H1 (cell line): ENCODE measurements at regions not wholly inside any gene's neighbourhood (a gene's known extent, or its start where the extent isn't known, plus 50 kb on each side); places are given as distances from the start of the nearest gene placed in this dataset.

Source experiments
- CTCF ChIA-PET: fragments of 300-600 bp; sonication (Branson Sonifier 250); formaldehyde crosslinking; loops from one replicate; lab custom pipeline; 2021; ENCODE audit not compliant: partially characterized antibody; lab: Charles Lee
- POLR2A ChIA-PET: fragments of 300-600 bp; sonication (Branson Sonifier 250); formaldehyde crosslinking; loops from one replicate; lab custom pipeline; 2021; ENCODE audit warnings: inconsistent platforms; ENCODE audit not compliant: partially characterized antibody; lab: Charles Lee
- DNase-seq, 2 experiments: peaks; one replicate each; pipeline versions ENCODE4 v3.0.0 to v3.0.0-alpha.2; 2010 to 2022; ENCODE audit warnings: low spot score in 2 of 2, low read depth in 1 of 2, mixed read lengths in 1 of 2
- FAIRE-seq: peaks from 2 replicates; lab custom pipeline; 2011; peaks lifted over from hg19 to GRCh38; lab: Jason Lieb, UNC
- H2AFZ ChIP-seq: 2 replicates; pipeline ENCODE4 v1.8.1; 2012; ENCODE audit warnings: low read length, inconsistent platforms
- H2AK5ac ChIP-seq: 2 replicates; pipeline ENCODE4 v1.6.1; 2013; ENCODE audit warnings: low read depth, low read length
- H2BK120ac ChIP-seq: replicated peaks from 2 replicates; pipeline ENCODE3; 2013; ENCODE audit warnings: low read depth, low read length, inconsistent platforms
- H2BK12ac ChIP-seq: 2 replicates; pipeline ENCODE4 v1.6.1; 2013; ENCODE audit warnings: low read depth, low read length
- H2BK15ac ChIP-seq: 2 replicates; pipeline ENCODE4 v1.6.1; 2013; ENCODE audit warnings: low read length
- H2BK20ac ChIP-seq: 2 replicates; pipeline ENCODE4 v1.6.1; 2013; ENCODE audit warnings: low read length
- H2BK5ac ChIP-seq: 2 replicates; pipeline ENCODE4 v1.6.1; 2013; ENCODE audit warnings: low read depth, low read length
- H3K14ac ChIP-seq: 2 replicates; pipeline ENCODE4 v1.6.1; 2013; ENCODE audit warnings: inconsistent platforms; ENCODE audit not compliant: insufficient read length
- H3K18ac ChIP-seq: 2 replicates; pipeline ENCODE4 v1.6.1; 2013; ENCODE audit warnings: low read length; ENCODE audit errors: extremely low read depth
- H3K23ac ChIP-seq: 2 replicates; pipeline ENCODE4 v1.6.1; 2013; ENCODE audit warnings: inconsistent platforms; ENCODE audit not compliant: insufficient read length
- H3K23me2 ChIP-seq: 2 replicates; pipeline ENCODE4 v1.6.1; 2013; ENCODE audit warnings: low read depth, low read length
- H3K27ac ChIP-seq: 2 replicates; pipeline ENCODE4 v1.6.1; 2011; ENCODE audit warnings: low read depth, low read length, inconsistent platforms
- H3K27me3 ChIP-seq, 4 experiments: replicated peaks in 1 of 4; 1 replicate in 1 of 4; 2 replicates in 3 of 4; pipeline versions ENCODE4 v1.6.1 to v1.8.1; 2011 to 2013; ENCODE audit warnings: low read length in 3 of 4, mild to moderate bottlenecking in 3 of 4, inconsistent platforms in 2 of 4, mixed read lengths in 2 of 4, moderate library complexity in 1 of 4; ENCODE audit not compliant: control insufficient read depth in 3 of 4, insufficient read depth in 3 of 4; ENCODE audit errors: extremely low read depth in 1 of 4
- H3K36me3 ChIP-seq, 4 experiments: 2 replicates each; pipeline versions ENCODE4 v1.6.1 to v1.8.1; 2011 to 2013; ENCODE audit warnings: mild to moderate bottlenecking in 4 of 4, low read length in 3 of 4, moderate library complexity in 2 of 4, control low read depth in 1 of 4, inconsistent platforms in 1 of 4; ENCODE audit not compliant: insufficient read depth in 4 of 4, control insufficient read depth in 2 of 4
- H3K4ac ChIP-seq: replicated peaks from 2 replicates; pipeline ENCODE3; 2013; ENCODE audit warnings: low read length, low read depth, mixed read lengths, inconsistent platforms; ENCODE audit not compliant: insufficient read length
- H3K4me1 ChIP-seq, 4 experiments: replicated peaks in 1 of 4; 1 replicate in 1 of 4; 2 replicates in 3 of 4; pipeline versions ENCODE4 v1.6.1 to v1.8.1; 2011 to 2013; ENCODE audit warnings: low read length in 3 of 4, inconsistent platforms in 2 of 4, mixed read lengths in 1 of 4; ENCODE audit not compliant: insufficient read depth in 4 of 4, control insufficient read depth in 3 of 4
- H3K4me2 ChIP-seq, 2 experiments: 2 replicates each; pipeline versions ENCODE4 v1.6.1 to v1.8.1; 2011 to 2013; ENCODE audit warnings: low read depth in 2 of 2, low read length in 2 of 2, control low read depth in 1 of 2, inconsistent platforms in 1 of 2, mild to moderate bottlenecking in 1 of 2; ENCODE audit not compliant: insufficient read depth in 1 of 2
- H3K4me3 ChIP-seq, 4 experiments: fragments of 200-600, 300-600 bp in 1 of 4; sonication (generic), shearing (Covaris generic), sonication (Bioruptor Twin) in 1 of 4; 2 replicates each; pipeline versions ENCODE4 v1.5.1 to v1.8.1; 2011 to 2016; ENCODE audit warnings: low read length in 4 of 4, low read depth in 3 of 4, control low read depth in 2 of 4, inconsistent platforms in 2 of 4, mild to moderate bottlenecking in 2 of 4, mixed read lengths in 1 of 4, moderate library complexity in 1 of 4; ENCODE audit not compliant: insufficient read depth in 2 of 4; ENCODE audit errors: extremely low read depth in 1 of 4
- H3K56ac ChIP-seq: replicated peaks from 2 replicates; pipeline ENCODE3; 2013; ENCODE audit warnings: low read depth, mild to moderate bottlenecking, mixed read lengths, low read length, inconsistent platforms; ENCODE audit not compliant: insufficient read length
- H3K79me1 ChIP-seq: 2 replicates; pipeline ENCODE4 v1.6.1; 2013; ENCODE audit warnings: low read depth, low read length, control low read depth
- H3K79me2 ChIP-seq, 2 experiments: 2 replicates each; pipeline versions ENCODE4 v1.6.1 to v1.8.1; 2012 to 2013; ENCODE audit warnings: low read length in 2 of 2, mild to moderate bottlenecking in 2 of 2, inconsistent platforms in 1 of 2; ENCODE audit not compliant: insufficient read depth in 2 of 2, control insufficient read depth in 1 of 2
- H3K9ac ChIP-seq, 4 experiments: replicated peaks in 1 of 4; 1 replicate in 1 of 4; 2 replicates in 3 of 4; pipeline versions ENCODE4 v1.6.1 to v1.8.1; 2011 to 2013; ENCODE audit warnings: low read depth in 3 of 4, low read length in 3 of 4, control low read depth in 2 of 4, mild to moderate bottlenecking in 2 of 4, moderate library complexity in 2 of 4, inconsistent platforms in 1 of 4; ENCODE audit errors: extremely low read depth in 1 of 4
- H3K9me3 ChIP-seq, 2 experiments: 2 replicates each; pipeline versions ENCODE4 v1.6.1 to v1.8.1; 2012 to 2013; ENCODE audit warnings: mild to moderate bottlenecking in 2 of 2, moderate library complexity in 2 of 2, control low read depth in 1 of 2, inconsistent platforms in 1 of 2, low read depth in 1 of 2, low read length in 1 of 2, mixed read lengths in 1 of 2; ENCODE audit not compliant: insufficient read depth in 2 of 2
- H4K20me1 ChIP-seq, 2 experiments: replicated peaks in 1 of 2; 2 replicates each; pipeline versions ENCODE3 to v1.8.1; 2011 to 2013; ENCODE audit warnings: inconsistent platforms in 2 of 2, low read length in 2 of 2, mild to moderate bottlenecking in 1 of 2; ENCODE audit not compliant: insufficient read depth in 2 of 2, control insufficient read depth in 1 of 2
- H4K5ac ChIP-seq: 2 replicates; pipeline ENCODE4 v1.6.1; 2013; ENCODE audit warnings: low read length, low read depth, mixed read lengths, inconsistent platforms; ENCODE audit not compliant: insufficient read length
- H4K8ac ChIP-seq: 2 replicates; pipeline ENCODE4 v1.8.0; 2013; ENCODE audit warnings: mild to moderate bottlenecking, moderate library complexity, low read length, inconsistent platforms; ENCODE audit not compliant: insufficient read depth; ENCODE audit errors: extremely low read depth
- H4K91ac ChIP-seq: replicated peaks from 2 replicates; pipeline ENCODE3; 2013; ENCODE audit warnings: low read length, mixed read lengths, inconsistent platforms; ENCODE audit not compliant: insufficient read length
- ATF3 ChIP-seq: IDR thresholded peaks from 2 replicates; pipeline ENCODE4 v1.6.1; 2011; ENCODE audit warnings: low read depth, mild to moderate bottlenecking, low read length; ENCODE audit not compliant: insufficient read depth
- CTBP2 ChIP-seq: IDR thresholded peaks from 2 replicates; pipeline ENCODE4 v1.7.0; 2011; ENCODE audit warnings: borderline replicate concordance, mild to moderate bottlenecking, moderate library complexity, mixed read lengths, low read length; ENCODE audit not compliant: insufficient read depth, insufficient read length
- EZH2 ChIP-seq: fragments of 200-600 bp; sonication (generic); IDR thresholded peaks from 2 replicates; pipeline ENCODE4 v1.7.1; 2012; ENCODE audit warnings: low read depth, mild to moderate bottlenecking, moderate library complexity, low read length, inconsistent platforms; ENCODE audit not compliant: severe bottlenecking
- NRF1 ChIP-seq: IDR thresholded peaks from 2 replicates; pipeline ENCODE4 v1.6.1; 2011; ENCODE audit warnings: mild to moderate bottlenecking, low read depth, low read length, improper control_type of control experiment
- WGBS, 2 experiments: shearing (Covaris generic) in 1 of 2; methylation state at CpG; one replicate each; pipeline versions ENCODE4 v1.1.6 to v1.1.7; 2013 to 2015; ENCODE audit warnings: low lambda C conversion rate in 2 of 2, mixed read lengths in 2 of 2, inconsistent platforms in 1 of 2, low coverage in 1 of 2, missing lambda C conversion rate in 1 of 2; ENCODE audit not compliant: insufficient replicate concordance in 2 of 2, insufficient coverage in 1 of 2, insufficient read length in 1 of 2; ENCODE audit errors: extremely low coverage in 1 of 2, missing lambda C conversion rate in 1 of 2; 5-methylcytosine and 5-hydroxymethylcytosine counted together

DNA sequence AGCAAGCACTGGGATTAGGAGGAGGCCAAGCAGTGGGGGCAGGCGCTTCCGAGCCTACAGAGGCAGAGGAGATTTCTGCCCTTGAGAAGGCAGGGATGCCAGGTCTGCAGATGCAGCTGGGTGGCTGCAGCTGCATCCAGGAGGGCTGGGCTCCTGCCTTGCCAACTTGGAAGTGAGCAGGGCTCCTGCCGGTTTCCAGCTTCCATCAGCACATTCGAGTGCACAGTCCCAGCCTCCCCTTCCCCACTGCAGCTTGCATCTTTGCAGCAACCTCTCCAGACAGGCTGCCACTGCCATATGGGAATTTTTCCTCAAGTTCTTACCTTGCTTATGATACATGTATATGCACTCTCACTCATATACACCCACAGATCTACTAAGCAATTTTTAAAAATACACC is 1234.3 kb upstream of the B3GALT2 start:
- no peak overlapping the region for H3K18ac ChIP-seq
- no peak overlapping the region for H2AFZ ChIP-seq
- H3K27ac ChIP-seq, result no peak overlapping the region
- H3K9me3 ChIP-seq, result peaks cover 0 to 3% of the 10 kb centered on the region in 2 experiments; a peak in 1 of 4 replicates
- no peak overlapping the region for H3K4me3 ChIP-seq
- no peak overlapping the region for H3K4me2 ChIP-seq
- H3K23ac ChIP-seq, result no peak overlapping the region
- H3K79me2 ChIP-seq, result no peaks in the 10 kb centered on the region
- H2BK12ac ChIP-seq, result no peak overlapping the region
- POLR2A ChIA-PET, result no interaction called here
- no peak overlapping the region for H2BK120ac ChIP-seq
- TF ChIP-seq NRF1 (no peak), CTBP2 (no peak), EZH2 (no peak), ATF3 (no peak)
- H2BK5ac ChIP-seq, result no peak overlapping the region
- H4K8ac ChIP-seq, result no peak overlapping the region
- H3K4ac ChIP-seq, result no peak overlapping the region
- DNase-seq (no peak), FAIRE-seq (no peak)
- H3K23me2 ChIP-seq, result no peaks in the 10 kb centered on the region
- WGBS, 2 experiments, result 94% methylated on average over 4 of the region's 4 CpGs; no CpG with 5 or more reads in 1 of the 2 experiments
- H3K56ac ChIP-seq, result no peak overlapping the region
- no peak overlapping the region for H3K9ac ChIP-seq
- CTCF ChIA-PET, result no interaction called here
- H2BK20ac ChIP-seq, result no peak overlapping the region
- H3K36me3 ChIP-seq, result no peaks in the 10 kb centered on the region
- no peak overlapping the region for H3K14ac ChIP-seq
- no peaks in the 10 kb centered on the region for H3K79me1 ChIP-seq
- no peak overlapping the region for H4K5ac ChIP-seq
- no peaks in the 10 kb centered on the region for H4K20me1 ChIP-seq
- no peak overlapping the region for H2BK15ac ChIP-seq
- no peaks in the 10 kb centered on the region for H3K4me1 ChIP-seq
- H3K27me3 ChIP-seq, result no peaks in the 10 kb centered on the region
- no peak overlapping the region for H4K91ac ChIP-seq
- no peak overlapping the region for H2AK5ac ChIP-seq
